ENCODE measurements at regions not wholly inside any gene's neighbourhood (a gene's known extent, or its start where the extent isn't known, plus 50 kb on each side); places are given as distances from the start of the nearest gene placed in this dataset.
"Not testable (repeated sequence)": the region's sequence is repeated elsewhere in the genome, so short reads cannot be mapped to it uniquely, and the experiment has no call there.

DNA sequence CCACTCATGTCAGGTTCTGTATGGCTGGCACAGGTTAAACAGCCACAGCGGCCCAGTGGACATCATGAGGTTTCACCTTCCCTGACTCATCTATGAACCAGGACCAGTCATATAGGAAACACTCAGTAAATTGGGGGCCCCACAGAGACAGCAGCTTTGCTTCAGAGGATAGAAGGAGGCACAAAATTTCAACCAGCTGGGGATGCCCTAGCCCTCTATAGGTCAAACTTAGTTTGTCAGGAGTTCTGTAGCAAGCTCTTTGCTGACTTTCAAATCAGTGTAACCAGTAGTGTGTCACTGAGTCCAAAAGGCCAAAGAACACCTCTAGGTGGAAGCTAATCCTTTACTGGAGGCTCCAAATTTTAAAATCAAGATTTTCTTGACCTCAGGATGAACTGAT, 4157.8 kb upstream of the TPTE start:
- not testable (repeated sequence) for DNase-seq (ENCODE audit: low read depth)

DNA sequence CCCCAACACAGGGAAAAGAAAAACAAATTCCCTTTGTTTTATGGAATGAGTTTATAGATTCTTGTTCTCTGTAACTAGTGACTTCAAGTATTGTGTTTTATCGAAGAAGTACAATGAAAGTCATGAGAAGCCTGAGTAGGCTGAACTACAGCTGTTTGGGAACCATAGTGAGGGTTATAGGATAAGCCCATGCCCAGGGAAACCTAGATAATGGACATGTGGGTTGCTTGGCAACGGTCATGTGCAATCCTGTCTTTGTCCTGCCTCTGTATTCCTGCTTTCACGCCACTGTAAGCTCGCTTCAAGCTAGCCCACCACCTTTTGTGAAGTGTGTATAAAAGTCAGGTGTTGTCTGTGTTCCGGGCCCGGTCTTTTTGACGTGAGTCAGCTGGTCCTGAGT, 4152.6 kb upstream of the TPTE start:
- DNase-seq (ENCODE audit: low read depth), result peak; percentile 32

DNA sequence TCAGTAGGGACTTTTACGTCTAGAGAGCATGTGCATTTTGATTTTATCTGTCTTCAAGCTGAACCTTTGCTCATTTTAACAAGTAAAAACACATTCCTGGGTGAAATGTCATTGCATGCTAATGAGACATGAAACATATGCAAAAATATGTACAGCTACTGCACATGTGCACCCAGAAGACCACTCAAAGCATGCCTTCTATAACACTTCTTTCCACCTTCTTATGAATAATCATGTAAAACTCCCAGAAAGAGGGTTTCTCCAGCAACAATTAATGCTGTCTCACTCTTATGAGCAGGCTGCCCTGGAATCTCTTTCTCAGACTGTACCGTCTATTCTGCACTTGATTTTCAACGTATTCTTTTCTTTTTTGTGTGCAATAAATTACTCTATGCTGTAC, 4148.1 kb upstream of the TPTE start:
- peak; percentile 3 for DNase-seq (ENCODE audit: low read depth)

DNA sequence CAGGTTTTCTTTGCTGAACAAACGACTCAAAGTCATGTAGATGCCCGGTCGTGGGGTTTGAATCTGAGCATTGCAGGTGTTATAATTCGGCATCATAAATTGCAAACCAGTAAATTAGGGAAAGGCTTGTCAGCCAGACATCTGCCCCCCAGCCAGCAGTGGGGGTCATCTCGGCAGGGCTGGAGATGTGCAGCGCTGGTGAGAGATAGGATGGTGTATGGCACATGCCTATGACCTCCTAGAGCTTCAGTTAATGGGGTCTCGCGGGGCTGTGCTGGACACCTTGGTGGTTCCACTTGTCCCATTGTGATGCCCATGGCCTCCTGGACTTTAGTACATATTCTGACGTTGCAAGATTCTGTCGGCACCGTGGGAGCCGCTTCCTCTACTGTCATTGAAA, 4147.2 kb upstream of the TPTE start:
- not testable (repeated sequence) for DNase-seq (ENCODE audit: low read depth)

DNA sequence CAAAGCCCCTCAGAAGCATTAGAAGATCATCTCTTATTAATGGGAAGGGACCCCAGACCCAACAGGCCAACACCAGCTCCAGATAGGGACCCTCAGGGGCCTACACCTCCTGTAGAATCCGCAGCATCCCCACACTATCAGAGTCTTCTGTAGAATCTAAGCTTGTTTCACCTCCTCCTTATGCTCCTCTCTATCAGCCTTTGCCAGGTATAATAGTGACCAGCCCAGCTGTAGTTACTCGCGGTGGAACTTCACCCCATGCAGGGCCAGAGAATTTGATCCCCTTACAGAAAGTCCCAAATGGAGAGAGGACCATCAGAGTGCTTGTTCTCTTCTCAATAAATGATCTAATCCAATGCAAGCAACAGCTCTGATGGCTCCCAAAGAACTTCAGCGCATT, 4146.5 kb upstream of the TPTE start:
- DNase-seq (ENCODE audit: low read depth), result not testable (repeated sequence)

DNA sequence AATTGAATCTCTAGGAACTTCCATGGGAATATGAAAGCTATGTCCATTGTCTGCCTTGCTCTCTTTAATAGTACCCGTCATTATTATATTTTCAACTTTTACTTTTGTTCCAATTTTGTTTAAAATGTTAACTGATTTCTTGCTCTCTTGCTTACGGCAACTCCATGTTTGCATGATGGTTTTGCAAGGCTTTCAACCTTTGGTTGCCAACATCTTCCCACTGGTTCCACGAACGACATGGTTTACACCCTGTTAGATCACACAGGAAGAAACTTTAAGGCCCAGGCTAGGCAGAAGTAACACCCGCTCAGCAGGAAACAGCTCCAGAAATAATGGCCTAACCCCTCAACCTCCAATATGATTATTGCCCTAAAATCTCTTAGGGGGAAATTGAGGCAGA, 4145.6 kb upstream of the TPTE start:
- not testable (repeated sequence) for DNase-seq (ENCODE audit: low read depth)

DNA sequence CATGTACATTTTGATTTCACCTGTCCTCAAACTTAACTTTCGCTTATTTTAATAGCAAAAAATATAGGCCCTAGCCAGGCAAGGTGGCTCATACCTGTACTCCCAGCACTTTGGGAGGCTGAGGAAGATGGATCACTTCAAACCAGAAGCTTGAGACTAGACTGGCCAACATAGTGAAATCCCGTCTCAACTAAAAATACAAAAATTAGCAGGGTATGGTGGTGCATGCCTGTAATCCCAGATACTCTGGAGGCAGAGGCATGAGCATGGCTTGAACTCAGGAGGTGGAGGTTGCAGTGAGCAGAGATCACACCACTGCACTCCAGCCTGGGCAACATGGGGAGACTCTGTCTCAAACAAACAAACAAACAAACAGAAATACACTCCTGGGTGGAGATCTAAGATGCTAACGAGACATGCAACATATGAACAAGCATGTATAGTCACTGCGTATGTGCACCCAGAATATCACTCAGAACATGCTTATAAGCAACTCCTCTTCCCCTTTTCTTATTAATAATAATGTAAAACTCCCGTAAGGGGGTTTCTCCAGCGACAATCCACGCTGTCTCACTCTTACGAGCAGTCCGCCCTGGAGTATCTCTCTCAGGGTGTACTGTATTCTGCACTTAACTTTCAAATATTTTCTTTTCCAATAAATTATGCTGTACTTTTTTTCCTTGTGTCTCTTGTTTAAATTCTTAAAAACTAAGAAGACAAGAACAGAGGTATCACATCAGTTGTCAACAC, 4144.9 kb upstream of the TPTE start:
- DNase-seq (ENCODE audit: low read depth), result not testable (repeated sequence)
